ENCODE measurements at regions not wholly inside any gene's neighbourhood (a gene's known extent, or its start where the extent isn't known, plus 50 kb on each side); places are given as distances from the start of the nearest gene placed in this dataset.

DNA sequence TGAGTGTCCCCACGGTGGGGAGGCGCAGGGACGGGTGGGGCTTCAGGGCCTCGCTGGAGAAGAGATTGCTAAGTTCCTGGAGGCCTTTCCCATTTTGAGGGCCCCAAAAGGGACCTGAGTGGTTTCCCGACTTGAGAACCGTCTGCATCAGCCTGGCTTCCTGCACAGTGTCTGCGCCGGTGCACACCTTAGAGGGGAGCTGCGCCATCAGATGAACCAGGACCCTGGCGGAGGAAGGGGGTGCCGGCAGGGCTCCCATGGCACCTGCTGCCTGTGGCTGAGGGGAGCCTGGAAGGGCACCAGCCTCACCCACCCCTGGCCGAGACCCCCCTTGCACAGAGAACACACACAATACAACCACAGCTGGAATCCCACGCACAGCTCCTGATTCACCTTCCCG, 465.1 kb upstream of the MYT1L start:
- TF ChIP-seq, protein P1, sequence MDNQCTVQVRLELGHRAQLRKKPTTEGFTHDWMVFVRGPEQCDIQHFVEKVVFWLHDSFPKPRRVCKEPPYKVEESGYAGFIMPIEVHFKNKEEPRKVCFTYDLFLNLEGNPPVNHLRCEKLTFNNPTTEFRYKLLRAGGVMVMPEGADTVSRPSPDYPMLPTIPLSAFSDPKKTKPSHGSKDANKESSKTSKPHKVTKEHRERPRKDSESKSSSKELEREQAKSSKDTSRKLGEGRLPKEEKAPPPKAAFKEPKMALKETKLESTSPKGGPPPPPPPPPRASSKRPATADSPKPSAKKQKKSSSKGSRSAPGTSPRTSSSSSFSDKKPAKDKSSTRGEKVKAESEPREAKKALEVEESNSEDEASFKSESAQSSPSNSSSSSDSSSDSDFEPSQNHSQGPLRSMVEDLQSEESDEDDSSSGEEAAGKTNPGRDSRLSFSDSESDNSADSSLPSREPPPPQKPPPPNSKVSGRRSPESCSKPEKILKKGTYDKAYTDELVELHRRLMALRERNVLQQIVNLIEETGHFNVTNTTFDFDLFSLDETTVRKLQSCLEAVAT (IDR thresholded peaks at IDR 0.05), result no peak
- no peak for TF ChIP-seq SRSF9 (IDR thresholded peaks at IDR 0.05; ENCODE audit: borderline replicate concordance, low read depth, low read length)
- no peak for TF ChIP-seq CBX2 (IDR thresholded peaks at IDR 0.05; ENCODE audit: insufficient read depth, low read length, poor library complexity, severe bottlenecking)
- TF ChIP-seq POLR2A (conservative IDR thresholded peaks at IDR 0.05), result no peak
- TF ChIP-seq, protein P2, sequence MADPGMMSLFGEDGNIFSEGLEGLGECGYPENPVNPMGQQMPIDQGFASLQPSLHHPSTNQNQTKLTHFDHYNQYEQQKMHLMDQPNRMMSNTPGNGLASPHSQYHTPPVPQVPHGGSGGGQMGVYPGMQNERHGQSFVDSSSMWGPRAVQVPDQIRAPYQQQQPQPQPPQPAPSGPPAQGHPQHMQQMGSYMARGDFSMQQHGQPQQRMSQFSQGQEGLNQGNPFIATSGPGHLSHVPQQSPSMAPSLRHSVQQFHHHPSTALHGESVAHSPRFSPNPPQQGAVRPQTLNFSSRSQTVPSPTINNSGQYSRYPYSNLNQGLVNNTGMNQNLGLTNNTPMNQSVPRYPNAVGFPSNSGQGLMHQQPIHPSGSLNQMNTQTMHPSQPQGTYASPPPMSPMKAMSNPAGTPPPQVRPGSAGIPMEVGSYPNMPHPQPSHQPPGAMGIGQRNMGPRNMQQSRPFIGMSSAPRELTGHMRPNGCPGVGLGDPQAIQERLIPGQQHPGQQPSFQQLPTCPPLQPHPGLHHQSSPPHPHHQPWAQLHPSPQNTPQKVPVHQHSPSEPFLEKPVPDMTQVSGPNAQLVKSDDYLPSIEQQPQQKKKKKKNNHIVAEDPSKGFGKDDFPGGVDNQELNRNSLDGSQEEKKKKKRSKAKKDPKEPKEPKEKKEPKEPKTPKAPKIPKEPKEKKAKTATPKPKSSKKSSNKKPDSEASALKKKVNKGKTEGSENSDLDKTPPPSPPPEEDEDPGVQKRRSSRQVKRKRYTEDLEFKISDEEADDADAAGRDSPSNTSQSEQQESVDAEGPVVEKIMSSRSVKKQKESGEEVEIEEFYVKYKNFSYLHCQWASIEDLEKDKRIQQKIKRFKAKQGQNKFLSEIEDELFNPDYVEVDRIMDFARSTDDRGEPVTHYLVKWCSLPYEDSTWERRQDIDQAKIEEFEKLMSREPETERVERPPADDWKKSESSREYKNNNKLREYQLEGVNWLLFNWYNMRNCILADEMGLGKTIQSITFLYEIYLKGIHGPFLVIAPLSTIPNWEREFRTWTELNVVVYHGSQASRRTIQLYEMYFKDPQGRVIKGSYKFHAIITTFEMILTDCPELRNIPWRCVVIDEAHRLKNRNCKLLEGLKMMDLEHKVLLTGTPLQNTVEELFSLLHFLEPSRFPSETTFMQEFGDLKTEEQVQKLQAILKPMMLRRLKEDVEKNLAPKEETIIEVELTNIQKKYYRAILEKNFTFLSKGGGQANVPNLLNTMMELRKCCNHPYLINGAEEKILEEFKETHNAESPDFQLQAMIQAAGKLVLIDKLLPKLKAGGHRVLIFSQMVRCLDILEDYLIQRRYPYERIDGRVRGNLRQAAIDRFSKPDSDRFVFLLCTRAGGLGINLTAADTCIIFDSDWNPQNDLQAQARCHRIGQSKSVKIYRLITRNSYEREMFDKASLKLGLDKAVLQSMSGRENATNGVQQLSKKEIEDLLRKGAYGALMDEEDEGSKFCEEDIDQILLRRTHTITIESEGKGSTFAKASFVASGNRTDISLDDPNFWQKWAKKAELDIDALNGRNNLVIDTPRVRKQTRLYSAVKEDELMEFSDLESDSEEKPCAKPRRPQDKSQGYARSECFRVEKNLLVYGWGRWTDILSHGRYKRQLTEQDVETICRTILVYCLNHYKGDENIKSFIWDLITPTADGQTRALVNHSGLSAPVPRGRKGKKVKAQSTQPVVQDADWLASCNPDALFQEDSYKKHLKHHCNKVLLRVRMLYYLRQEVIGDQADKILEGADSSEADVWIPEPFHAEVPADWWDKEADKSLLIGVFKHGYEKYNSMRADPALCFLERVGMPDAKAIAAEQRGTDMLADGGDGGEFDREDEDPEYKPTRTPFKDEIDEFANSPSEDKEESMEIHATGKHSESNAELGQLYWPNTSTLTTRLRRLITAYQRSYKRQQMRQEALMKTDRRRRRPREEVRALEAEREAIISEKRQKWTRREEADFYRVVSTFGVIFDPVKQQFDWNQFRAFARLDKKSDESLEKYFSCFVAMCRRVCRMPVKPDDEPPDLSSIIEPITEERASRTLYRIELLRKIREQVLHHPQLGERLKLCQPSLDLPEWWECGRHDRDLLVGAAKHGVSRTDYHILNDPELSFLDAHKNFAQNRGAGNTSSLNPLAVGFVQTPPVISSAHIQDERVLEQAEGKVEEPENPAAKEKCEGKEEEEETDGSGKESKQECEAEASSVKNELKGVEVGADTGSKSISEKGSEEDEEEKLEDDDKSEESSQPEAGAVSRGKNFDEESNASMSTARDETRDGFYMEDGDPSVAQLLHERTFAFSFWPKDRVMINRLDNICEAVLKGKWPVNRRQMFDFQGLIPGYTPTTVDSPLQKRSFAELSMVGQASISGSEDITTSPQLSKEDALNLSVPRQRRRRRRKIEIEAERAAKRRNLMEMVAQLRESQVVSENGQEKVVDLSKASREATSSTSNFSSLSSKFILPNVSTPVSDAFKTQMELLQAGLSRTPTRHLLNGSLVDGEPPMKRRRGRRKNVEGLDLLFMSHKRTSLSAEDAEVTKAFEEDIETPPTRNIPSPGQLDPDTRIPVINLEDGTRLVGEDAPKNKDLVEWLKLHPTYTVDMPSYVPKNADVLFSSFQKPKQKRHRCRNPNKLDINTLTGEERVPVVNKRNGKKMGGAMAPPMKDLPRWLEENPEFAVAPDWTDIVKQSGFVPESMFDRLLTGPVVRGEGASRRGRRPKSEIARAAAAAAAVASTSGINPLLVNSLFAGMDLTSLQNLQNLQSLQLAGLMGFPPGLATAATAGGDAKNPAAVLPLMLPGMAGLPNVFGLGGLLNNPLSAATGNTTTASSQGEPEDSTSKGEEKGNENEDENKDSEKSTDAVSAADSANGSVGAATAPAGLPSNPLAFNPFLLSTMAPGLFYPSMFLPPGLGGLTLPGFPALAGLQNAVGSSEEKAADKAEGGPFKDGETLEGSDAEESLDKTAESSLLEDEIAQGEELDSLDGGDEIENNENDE (IDR thresholded peaks at IDR 0.05; ENCODE audit: low read depth, low read length), result no peak
- no peak for TF ChIP-seq RFX5 (IDR thresholded peaks at IDR 0.05; ENCODE audit: low read depth, low read length)
- TF ChIP-seq PCBP1 (IDR thresholded peaks at IDR 0.05; ENCODE audit: low read depth, low read length, poor library complexity, severe bottlenecking), result no peak
- TF ChIP-seq, protein P3, sequence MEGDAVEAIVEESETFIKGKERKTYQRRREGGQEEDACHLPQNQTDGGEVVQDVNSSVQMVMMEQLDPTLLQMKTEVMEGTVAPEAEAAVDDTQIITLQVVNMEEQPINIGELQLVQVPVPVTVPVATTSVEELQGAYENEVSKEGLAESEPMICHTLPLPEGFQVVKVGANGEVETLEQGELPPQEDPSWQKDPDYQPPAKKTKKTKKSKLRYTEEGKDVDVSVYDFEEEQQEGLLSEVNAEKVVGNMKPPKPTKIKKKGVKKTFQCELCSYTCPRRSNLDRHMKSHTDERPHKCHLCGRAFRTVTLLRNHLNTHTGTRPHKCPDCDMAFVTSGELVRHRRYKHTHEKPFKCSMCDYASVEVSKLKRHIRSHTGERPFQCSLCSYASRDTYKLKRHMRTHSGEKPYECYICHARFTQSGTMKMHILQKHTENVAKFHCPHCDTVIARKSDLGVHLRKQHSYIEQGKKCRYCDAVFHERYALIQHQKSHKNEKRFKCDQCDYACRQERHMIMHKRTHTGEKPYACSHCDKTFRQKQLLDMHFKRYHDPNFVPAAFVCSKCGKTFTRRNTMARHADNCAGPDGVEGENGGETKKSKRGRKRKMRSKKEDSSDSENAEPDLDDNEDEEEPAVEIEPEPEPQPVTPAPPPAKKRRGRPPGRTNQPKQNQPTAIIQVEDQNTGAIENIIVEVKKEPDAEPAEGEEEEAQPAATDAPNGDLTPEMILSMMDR (IDR thresholded peaks at IDR 0.05 in 2 of 3, conservative IDR thresholded peaks at IDR 0.05 in 1 of 3; ENCODE audit: insufficient read depth in 2 of 3, low read depth in 1 of 3, low read length in 3 of 3), result no peak
- TF ChIP-seq FOXA3 (CRISPR knock-in tag; conservative IDR thresholded peaks at IDR 0.05 in 1 of 2, IDR thresholded peaks at IDR 0.05 in 1 of 2), result no peak
- TF ChIP-seq NR3C1 (CRISPR knock-in tag; IDR thresholded peaks at IDR 0.05), result no peak
- TF ChIP-seq, protein P4, sequence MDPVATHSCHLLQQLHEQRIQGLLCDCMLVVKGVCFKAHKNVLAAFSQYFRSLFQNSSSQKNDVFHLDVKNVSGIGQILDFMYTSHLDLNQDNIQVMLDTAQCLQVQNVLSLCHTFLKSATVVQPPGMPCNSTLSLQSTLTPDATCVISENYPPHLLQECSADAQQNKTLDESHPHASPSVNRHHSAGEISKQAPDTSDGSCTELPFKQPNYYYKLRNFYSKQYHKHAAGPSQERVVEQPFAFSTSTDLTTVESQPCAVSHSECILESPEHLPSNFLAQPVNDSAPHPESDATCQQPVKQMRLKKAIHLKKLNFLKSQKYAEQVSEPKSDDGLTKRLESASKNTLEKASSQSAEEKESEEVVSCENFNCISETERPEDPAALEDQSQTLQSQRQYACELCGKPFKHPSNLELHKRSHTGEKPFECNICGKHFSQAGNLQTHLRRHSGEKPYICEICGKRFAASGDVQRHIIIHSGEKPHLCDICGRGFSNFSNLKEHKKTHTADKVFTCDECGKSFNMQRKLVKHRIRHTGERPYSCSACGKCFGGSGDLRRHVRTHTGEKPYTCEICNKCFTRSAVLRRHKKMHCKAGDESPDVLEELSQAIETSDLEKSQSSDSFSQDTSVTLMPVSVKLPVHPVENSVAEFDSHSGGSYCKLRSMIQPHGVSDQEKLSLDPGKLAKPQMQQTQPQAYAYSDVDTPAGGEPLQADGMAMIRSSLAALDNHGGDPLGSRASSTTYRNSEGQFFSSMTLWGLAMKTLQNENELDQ (CRISPR knock-in tag; IDR thresholded peaks at IDR 0.05; ENCODE audit: borderline replicate concordance), result no peak
- TF ChIP-seq EZH2 (IDR thresholded peaks at IDR 0.05; ENCODE audit: borderline replicate concordance, low read depth, low read length), result no peak
- TF ChIP-seq KAT7 (CRISPR knock-in tag; IDR thresholded peaks at IDR 0.05; ENCODE audit: borderline replicate concordance), result no peak
- TF ChIP-seq, protein P5, sequence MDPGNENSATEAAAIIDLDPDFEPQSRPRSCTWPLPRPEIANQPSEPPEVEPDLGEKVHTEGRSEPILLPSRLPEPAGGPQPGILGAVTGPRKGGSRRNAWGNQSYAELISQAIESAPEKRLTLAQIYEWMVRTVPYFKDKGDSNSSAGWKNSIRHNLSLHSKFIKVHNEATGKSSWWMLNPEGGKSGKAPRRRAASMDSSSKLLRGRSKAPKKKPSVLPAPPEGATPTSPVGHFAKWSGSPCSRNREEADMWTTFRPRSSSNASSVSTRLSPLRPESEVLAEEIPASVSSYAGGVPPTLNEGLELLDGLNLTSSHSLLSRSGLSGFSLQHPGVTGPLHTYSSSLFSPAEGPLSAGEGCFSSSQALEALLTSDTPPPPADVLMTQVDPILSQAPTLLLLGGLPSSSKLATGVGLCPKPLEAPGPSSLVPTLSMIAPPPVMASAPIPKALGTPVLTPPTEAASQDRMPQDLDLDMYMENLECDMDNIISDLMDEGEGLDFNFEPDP (CRISPR knock-in tag; IDR thresholded peaks at IDR 0.05), result no peak

Measured in K562 (cell line).